Activated T-cell treated with anti-CD3 and anti-CD28 coated beads, Interleukin-2, amount 50 U/mL, for 72 hours (primary cell): ENCODE measurements at regions not wholly inside any gene's neighbourhood (a gene's known extent, or its start where the extent isn't known, plus 50 kb on each side); places are given as distances from the start of the nearest gene placed in this dataset.

Experiments
- ATAC-seq, 2 donors: fragments of 150-1000 bp; cut with Tn5 transposase; replicated peaks in 1 of 2; 2 replicates each; pipeline ENCODE4 v1.10.0; 2021; ENCODE audit warnings: moderate library complexity in 2 of 2, mild to moderate bottlenecking in 1 of 2
- DNase-seq, 2 donors: peaks; one replicate each; pipeline ENCODE4 v3.0.0; 2021 to 2022; ENCODE audit warnings: mixed read lengths in 1 of 2
- H3K27ac Mint-ChIP-seq: one replicate; pipeline ENCODE4 v1.8.0; 2022; ENCODE audit warnings: mild to moderate bottlenecking, moderate library complexity, mixed read lengths
- H3K27me3 Mint-ChIP-seq: one replicate; pipeline ENCODE4 v1.8.0; 2022; ENCODE audit warnings: low read depth, mixed read lengths
- H3K36me3 Mint-ChIP-seq, 2 donors: one replicate each; pipeline ENCODE4 v1.8.0; 2022; ENCODE audit warnings: mixed read lengths in 2 of 2, mild to moderate bottlenecking in 1 of 2; ENCODE audit not compliant: insufficient read depth in 2 of 2
- H3K4me1 Mint-ChIP-seq: one replicate; pipeline ENCODE4 v1.8.0; 2022; ENCODE audit warnings: low read depth, mixed read lengths
- H3K4me3 Mint-ChIP-seq, 2 donors: one replicate each; pipeline ENCODE4 v1.8.0; 2022; ENCODE audit warnings: mild to moderate bottlenecking in 2 of 2, mixed read lengths in 2 of 2, moderate library complexity in 2 of 2
- H3K9me3 Mint-ChIP-seq, 2 donors: one replicate each; pipeline ENCODE4 v1.8.0; 2022; ENCODE audit warnings: mixed read lengths in 2 of 2

GRCh38 chr1:186753241-186753640 is 73.0 kb upstream of the PTGS2 start:
- DNase-seq (no peak), ATAC-seq (no peak)
- Mint-ChIP-seq H3K4me3 (no peak overlapping the region), H3K27ac (no peak overlapping the region), H3K9me3 (peaks cover under 1 to 2% of the 10 kb centered on the region in 2 donors), H3K27me3 (peaks cover 29% of the 10 kb centered on the region), H3K4me1 (no peaks in the 10 kb centered on the region), H3K36me3 (peaks cover 2% of the 10 kb centered on the region in 2 donors)

DNA sequence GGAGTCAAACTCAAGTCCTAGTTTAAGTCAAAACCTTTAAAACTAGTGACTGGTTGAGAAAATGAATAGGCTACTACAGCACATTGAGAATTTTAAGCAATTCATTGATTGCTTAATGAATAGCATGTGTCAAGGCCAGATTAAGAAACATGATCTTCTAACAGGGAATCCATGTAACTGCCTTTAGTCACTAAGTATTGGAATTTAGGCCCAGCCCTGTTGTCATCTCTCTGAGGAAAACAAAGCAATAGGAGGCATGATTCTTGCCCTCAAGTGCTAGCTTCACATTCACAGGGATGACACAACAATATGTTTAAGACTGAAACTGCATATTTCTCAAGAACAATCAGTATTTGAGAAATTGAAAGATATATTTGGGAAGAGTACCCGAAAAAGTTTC is 70.0 kb upstream of the PTGS2 start:
- H3K36me3 Mint-ChIP-seq: peaks cover 4 to 11% of the 10 kb centered on the region in 2 donors
- H3K4me3 Mint-ChIP-seq: no peak overlapping the region
- H3K27ac Mint-ChIP-seq: no peak overlapping the region
- ATAC-seq: no peak
- H3K4me1 Mint-ChIP-seq: no peaks in the 10 kb centered on the region
- DNase-seq: no peak
- peaks cover 13% of the 10 kb centered on the region for H3K27me3 Mint-ChIP-seq
- H3K9me3 Mint-ChIP-seq: peaks cover 6 to 9% of the 10 kb centered on the region in 2 donors

DNA sequence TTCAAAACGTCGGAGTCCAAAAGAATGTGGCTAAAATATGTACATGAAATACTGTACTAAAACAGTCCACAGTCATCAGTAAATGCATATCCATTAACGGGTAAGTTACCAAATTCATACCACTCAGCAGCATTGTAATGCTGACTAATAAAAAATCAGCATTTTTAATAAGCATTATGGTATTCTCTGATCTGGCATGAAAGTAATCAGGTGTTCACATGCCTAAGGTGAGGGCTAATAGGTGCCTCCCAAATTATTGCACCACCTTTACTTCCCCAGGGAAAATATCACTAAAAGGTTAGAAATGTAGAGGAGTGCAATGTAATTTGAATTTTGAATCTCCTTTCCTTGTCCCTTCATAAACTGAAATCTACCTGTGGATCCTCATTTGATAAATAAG is 69.6 kb upstream of the PTGS2 start:
- no peak for ATAC-seq
- H3K4me3 Mint-ChIP-seq: no peak overlapping the region
- peaks cover 4 to 11% of the 10 kb centered on the region in 2 donors for H3K36me3 Mint-ChIP-seq
- no peak overlapping the region for H3K27ac Mint-ChIP-seq
- no peaks in the 10 kb centered on the region for H3K4me1 Mint-ChIP-seq
- peaks cover 6 to 9% of the 10 kb centered on the region in 2 donors for H3K9me3 Mint-ChIP-seq
- H3K27me3 Mint-ChIP-seq: peaks cover 15% of the 10 kb centered on the region
- DNase-seq: no peak

DNA sequence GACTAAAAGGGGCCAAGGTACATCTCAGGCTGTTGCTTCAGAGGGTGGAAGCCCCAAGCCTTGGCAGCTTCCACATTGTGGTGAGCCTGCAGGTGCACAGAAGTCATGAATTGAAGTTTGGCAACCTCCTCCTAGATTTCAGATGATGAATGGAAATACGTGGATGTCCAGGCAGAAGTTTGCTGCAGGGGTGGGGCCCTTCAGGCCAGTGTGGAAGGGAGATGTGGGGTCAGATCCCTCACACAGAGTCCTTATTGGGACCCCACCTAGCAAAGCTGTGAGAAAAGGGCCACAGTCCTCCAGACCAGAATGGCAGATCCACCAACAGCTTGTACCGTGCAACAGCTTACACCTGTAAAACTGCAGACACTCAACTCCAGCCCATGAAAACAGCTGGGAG is 67.4 kb upstream of the PTGS2 start:
- ATAC-seq (no peak), DNase-seq (no peak)
- Mint-ChIP-seq H3K4me1 (no peaks in the 10 kb centered on the region), H3K27ac (no peak overlapping the region), H3K36me3 (peaks cover 4 to 11% of the 10 kb centered on the region in 2 donors), H3K9me3 (peaks cover 6 to 9% of the 10 kb centered on the region in 2 donors), H3K27me3 (peaks cover 23% of the 10 kb centered on the region), H3K4me3 (no peak overlapping the region)

DNA sequence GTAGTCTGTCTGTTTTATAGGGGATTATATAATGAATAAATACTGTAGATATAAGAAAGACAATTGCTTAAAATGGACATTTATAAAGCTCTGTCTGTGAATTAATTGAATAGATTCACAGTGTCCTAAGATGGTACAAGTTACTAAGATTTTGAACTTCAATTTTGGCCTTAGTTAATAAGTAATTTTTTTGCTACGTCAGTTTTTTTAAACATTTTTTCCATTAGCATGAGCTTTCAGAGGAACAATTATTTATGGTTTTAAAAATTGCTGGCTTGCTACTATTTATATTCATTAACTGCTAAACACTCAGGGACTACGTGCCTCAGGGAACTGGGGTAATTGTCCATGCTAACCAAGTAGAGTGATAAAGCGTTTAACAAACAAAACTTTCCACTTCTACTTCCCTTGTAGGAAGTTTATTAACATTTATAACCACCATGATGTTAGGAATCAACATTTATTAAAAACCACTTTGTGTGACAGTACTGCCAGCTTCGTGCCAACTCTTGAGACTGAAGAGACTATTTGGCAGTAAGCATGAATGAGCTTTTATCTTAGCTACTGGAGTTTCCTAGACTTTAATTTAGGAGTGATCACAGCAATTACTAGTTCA is 65.4 kb upstream of the PTGS2 start:
- Mint-ChIP-seq H3K27me3 (peaks cover 28% of the 10 kb centered on the region), H3K4me3 (no peak overlapping the region), H3K9me3 (peaks cover 6 to 10% of the 10 kb centered on the region in 2 donors), H3K4me1 (peaks cover 9% of the 10 kb centered on the region), H3K27ac (no peak overlapping the region), H3K36me3 (peaks cover 4 to 11% of the 10 kb centered on the region in 2 donors)
- ATAC-seq: no peak
- no peak for DNase-seq

DNA sequence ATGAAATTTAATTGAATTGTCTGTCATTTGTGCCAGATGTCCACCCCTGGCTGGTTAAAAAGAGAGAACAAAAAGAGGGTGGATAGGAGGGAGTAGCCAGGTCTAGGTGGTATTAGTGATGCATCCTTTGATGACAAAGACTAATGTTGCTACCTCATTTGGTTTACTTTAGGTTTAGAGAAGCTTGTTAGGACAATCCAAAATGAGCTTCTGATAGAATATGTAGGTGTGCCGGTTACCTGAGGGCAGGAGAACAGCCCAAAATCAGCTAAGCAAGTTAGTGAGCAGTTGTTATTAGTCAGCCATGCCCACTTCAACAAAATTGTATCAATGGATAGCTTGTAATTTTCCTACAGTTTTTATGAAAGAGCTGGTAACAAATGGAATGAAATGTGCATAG is 61.4 kb upstream of the PTGS2 start:
- no peak overlapping the region for H3K27ac Mint-ChIP-seq
- H3K9me3 Mint-ChIP-seq: peaks cover 0 to 4% of the 10 kb centered on the region in 2 donors
- peaks cover 41% of the 10 kb centered on the region for H3K4me1 Mint-ChIP-seq
- ATAC-seq: no peak
- H3K36me3 Mint-ChIP-seq: peaks cover 0 to under 1% of the 10 kb centered on the region in 2 donors
- no peak for DNase-seq
- H3K27me3 Mint-ChIP-seq: peaks cover 36% of the 10 kb centered on the region
- H3K4me3 Mint-ChIP-seq: no peak overlapping the region

GRCh38 chr1:186740324-186740723 is 60.1 kb upstream of the PTGS2 start:
- ATAC-seq: peak; percentile 74 to 80
- Mint-ChIP-seq H3K27me3 (peaks cover 41% of the 10 kb centered on the region), H3K4me3 (peak overlapping the region; percentile 70 to 87), H3K27ac (peak overlapping the region; percentile 95), H3K36me3 (no peaks in the 10 kb centered on the region), H3K4me1 (peaks cover 51% of the 10 kb centered on the region), H3K9me3 (peaks cover 0 to 3% of the 10 kb centered on the region in 2 donors)
- peak; percentile 48 to 52 for DNase-seq

DNA sequence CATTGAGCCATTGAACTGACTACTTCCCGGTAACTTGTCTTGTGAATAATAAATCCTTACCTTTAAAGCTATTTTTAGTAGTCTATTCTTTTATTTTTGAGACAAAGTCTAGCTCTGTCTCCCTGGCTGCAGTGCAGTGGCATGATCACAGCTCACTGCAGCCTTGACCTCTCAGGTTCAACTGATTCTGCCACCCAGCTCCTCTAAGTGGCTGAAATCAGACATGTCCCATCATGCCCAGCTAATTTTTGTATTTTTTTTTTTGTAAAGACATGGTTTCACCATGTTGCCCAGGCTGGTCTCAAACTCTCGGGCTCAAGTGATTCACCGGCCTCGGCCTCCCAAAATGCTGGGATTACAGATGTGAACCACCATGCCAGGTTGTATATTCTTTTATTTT is 59.3 kb upstream of the PTGS2 start:
- peaks cover 57% of the 10 kb centered on the region for H3K4me1 Mint-ChIP-seq
- peaks cover 33% of the 10 kb centered on the region for H3K27me3 Mint-ChIP-seq
- no peaks in the 10 kb centered on the region for H3K36me3 Mint-ChIP-seq
- no peak for ATAC-seq
- H3K27ac Mint-ChIP-seq: no peak overlapping the region
- H3K9me3 Mint-ChIP-seq: peaks cover 0 to 3% of the 10 kb centered on the region in 2 donors
- DNase-seq: no peak
- H3K4me3 Mint-ChIP-seq: peak overlapping the region; percentile 61 to 83

DNA sequence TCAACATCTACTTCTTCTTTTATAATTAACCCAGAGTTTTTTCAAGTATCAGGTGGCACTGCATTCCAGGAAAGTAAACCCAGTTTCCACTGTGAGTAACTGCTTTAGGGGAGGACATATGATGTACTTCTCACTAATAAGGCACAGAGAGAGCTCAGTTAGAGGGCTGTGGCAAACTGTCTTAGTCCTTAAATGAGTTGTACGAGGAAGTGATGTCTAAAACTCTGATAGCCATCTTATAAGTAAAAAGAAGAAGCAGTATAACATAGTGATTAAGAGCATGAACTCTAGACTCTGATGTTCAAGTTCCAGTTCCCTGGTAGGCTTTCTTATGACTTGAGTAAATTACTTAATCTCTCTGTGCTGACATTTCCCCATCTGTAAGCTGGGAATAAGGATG is 58.7 kb upstream of the PTGS2 start:
- Mint-ChIP-seq H3K27me3 (peaks cover 27% of the 10 kb centered on the region), H3K36me3 (no peaks in the 10 kb centered on the region), H3K27ac (peak overlapping the region; percentile 98), H3K4me3 (peak overlapping the region; percentile 61 to 83), H3K4me1 (peaks cover 58% of the 10 kb centered on the region), H3K9me3 (peaks cover 0 to 3% of the 10 kb centered on the region in 2 donors)
- DNase-seq: peak; percentile 30 to 41
- peak; percentile 90 to 93 for ATAC-seq

GRCh38 chr1:186736971-186737685 is 56.9 kb upstream of the PTGS2 start:
- Mint-ChIP-seq H3K27me3 (peaks cover 16% of the 10 kb centered on the region), H3K27ac (no peak overlapping the region), H3K4me3 (no peak overlapping the region), H3K4me1 (peaks cover 58% of the 10 kb centered on the region), H3K9me3 (peaks cover 0 to 3% of the 10 kb centered on the region in 2 donors), H3K36me3 (no peaks in the 10 kb centered on the region)
- no peak for ATAC-seq
- no peak for DNase-seq

DNA sequence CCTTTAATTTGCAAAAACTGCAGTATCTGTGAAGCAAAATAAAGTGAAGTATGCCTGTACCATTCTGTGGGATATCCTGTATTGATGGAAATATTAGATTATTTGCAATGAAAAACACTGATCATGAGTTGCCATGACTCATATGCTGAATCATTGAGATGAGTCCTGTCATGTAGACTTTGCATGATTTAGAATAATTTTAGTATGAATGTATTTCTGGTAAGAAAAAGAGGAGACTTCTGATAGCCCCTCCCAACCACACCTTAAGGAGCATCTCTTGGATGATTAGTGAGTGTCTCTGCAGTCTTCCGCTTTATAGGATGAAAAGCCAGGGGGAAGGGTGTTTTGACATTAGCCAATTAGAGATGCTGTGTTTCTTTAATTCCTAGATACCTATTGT is 55.2 kb upstream of the PTGS2 start:
- Mint-ChIP-seq H3K36me3 (no peaks in the 10 kb centered on the region), H3K4me3 (no peak overlapping the region), H3K27me3 (peaks cover 12% of the 10 kb centered on the region), H3K9me3 (peaks cover 2% of the 10 kb centered on the region in 2 donors), H3K27ac (no peak overlapping the region), H3K4me1 (peaks cover 47% of the 10 kb centered on the region)
- DNase-seq (no peak), ATAC-seq (no peak)

GRCh38 chr1:186730951-186731729 is 50.9 kb upstream of the PTGS2 start:
- no peak overlapping the region for H3K27ac Mint-ChIP-seq
- peaks cover 6 to 7% of the 10 kb centered on the region in 2 donors for H3K36me3 Mint-ChIP-seq
- no peak overlapping the region for H3K4me3 Mint-ChIP-seq
- ATAC-seq (no peak), DNase-seq (no peak)
- peaks cover 16% of the 10 kb centered on the region for H3K4me1 Mint-ChIP-seq
- peaks cover 9 to 11% of the 10 kb centered on the region in 2 donors for H3K9me3 Mint-ChIP-seq
- H3K27me3 Mint-ChIP-seq: peaks cover 9% of the 10 kb centered on the region
